H1 (cell line): ENCODE measurements at regions not wholly inside any gene's neighbourhood (a gene's known extent, or its start where the extent isn't known, plus 50 kb on each side); places are given as distances from the start of the nearest gene placed in this dataset.

Experiments
- KDM1A ChIP-seq: fragments of 200-600, 300-600 bp; sonication (generic); IDR thresholded peaks from 2 replicates; pipeline ENCODE4 v1.7.1; 2016; ENCODE audit warnings: mild to moderate bottlenecking, low read length, borderline replicate concordance
- MAX ChIP-seq: IDR thresholded peaks from 2 replicates; pipeline ENCODE4 v1.6.1; 2012; ENCODE audit warnings: inconsistent platforms

DNA sequence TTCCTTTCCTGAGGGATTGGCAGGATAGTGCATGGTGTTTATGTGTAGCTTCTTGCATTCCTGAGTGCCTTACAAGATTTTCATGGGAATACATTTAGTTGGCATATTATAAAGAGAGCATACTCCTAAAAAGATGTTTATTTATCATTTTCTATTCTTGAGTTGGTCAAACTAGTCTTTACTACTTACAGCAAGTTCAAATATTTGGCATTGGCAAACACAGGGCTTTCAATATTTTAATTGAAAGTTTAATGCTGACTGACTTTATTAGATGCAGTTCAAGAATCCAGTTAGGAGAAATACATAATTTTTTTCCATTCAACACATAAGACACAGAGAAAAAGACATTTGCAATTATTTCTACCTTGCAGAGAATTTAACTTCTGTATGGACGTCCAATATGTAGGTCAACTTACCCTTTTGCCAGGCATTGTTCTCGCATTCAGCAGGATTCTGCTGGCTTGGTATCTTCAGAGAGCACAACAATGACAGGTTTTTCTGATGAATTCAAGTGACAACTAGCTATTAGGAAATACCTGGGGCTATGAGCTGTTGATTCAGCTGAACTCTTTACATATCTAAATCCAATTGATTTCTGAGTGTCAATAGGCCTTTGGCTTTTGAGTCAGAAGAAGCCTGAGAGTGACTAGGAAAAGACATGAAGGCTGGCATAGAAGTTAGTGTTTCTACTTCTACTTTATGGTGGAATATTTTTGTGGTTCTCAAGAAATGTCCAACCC lies 129.6 kb downstream of the LURAP1L start (continued):
- TF ChIP-seq MAX (no peak), KDM1A (no peak)
